Brain microvascular endothelial cell (primary cell): ENCODE measurements at regions not wholly inside any gene's neighbourhood (a gene's known extent, or its start where the extent isn't known, plus 50 kb on each side); places are given as distances from the start of the nearest gene placed in this dataset.

Experiments
- DNase-seq: peaks from one replicate; pipeline ENCODE4 v3.0.0-alpha.2; 2020
- H3K27ac ChIP-seq: fragments of 250-450 bp; sonication (Bioruptor Pico); 2 replicates; pipeline ENCODE4 v1.5.1; 2020; ENCODE audit warnings: mild to moderate bottlenecking, moderate library complexity
- H3K27me3 ChIP-seq: fragments of 250-450 bp; sonication (Bioruptor Pico); replicated peaks from 2 replicates; pipeline ENCODE4 v1.5.1; 2020; ENCODE audit warnings: mild to moderate bottlenecking
- H3K36me3 ChIP-seq: fragments of 250-450 bp; sonication (Bioruptor Pico); replicated peaks from 2 replicates; pipeline ENCODE4 v1.5.1; 2020; ENCODE audit warnings: mild to moderate bottlenecking
- H3K4me3 ChIP-seq: 2 replicates; pipeline ENCODE4 v1.5.1; 2011; ENCODE audit warnings: low read depth, mild to moderate bottlenecking, control low read depth, low read length, moderate library complexity
- CTCF ChIP-seq: IDR thresholded peaks from 2 replicates; pipeline ENCODE4 v1.5.1; 2011; ENCODE audit warnings: low read depth, mild to moderate bottlenecking, moderate library complexity, low read length, control low read depth, inconsistent platforms; ENCODE audit errors: missing control alignments
- in situ Hi-C: cut with HindIII; loops from 2 replicates; pipeline ENCODE4 v1.10.0; 2017; ENCODE audit warnings: low sequenced_read_pairs, low pct_ligation_motif_present

DNA sequence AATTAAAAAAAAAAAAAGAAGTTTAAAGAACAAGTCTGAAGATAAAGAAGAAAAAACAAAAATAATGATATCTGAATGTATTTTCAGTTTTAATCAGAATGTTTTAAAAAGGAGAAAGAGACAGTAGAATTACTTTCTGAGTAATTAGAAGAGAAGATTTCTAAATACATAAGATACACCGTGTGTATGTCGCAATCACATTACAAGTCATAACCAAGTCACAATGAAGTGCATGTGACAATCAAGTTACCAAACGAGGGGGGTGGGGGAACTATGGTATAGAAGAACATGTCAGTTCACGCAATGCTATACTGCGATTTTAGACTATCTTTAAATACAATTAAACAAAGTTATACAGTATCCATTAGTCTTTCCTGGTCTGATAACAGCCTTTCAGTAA is 1464.1 kb upstream of the FLRT2 start:
- no peaks in the 10 kb centered on the region for H3K27me3 ChIP-seq
- H3K36me3 ChIP-seq = no peaks in the 10 kb centered on the region
- no peak for TF ChIP-seq CTCF
- H3K27ac ChIP-seq = no peak overlapping the region
- in situ Hi-C loops = no loop called here
- DNase-seq = no peak
- H3K4me3 ChIP-seq = no peak overlapping the region

DNA sequence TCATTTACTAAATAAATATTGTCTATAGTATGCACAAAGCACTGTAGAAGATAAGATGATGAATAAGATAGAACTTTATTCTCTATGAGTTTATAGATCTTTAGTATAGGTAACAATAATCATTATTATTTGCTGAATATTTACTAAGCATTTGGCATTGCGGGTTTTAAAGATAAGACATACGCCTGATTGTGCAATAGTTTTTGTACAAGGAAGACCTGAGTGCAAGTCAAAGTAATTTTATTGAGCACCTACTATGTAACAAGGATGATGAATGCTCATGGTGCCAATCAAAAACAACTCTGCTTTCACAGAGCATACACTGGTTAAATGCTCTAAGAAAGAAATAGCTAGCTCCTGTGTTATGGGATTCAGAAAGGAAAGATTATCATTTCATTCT is 1461.7 kb upstream of the FLRT2 start:
- in situ Hi-C loops = no loop called here
- TF ChIP-seq CTCF = no peak
- H3K27me3 ChIP-seq = no peaks in the 10 kb centered on the region
- no peaks in the 10 kb centered on the region for H3K36me3 ChIP-seq
- H3K4me3 ChIP-seq = no peak overlapping the region
- H3K27ac ChIP-seq = no peak overlapping the region
- DNase-seq = no peak

GRCh38 chr14:84071061-84071460 is 1458.9 kb upstream of the FLRT2 start:
- in situ Hi-C loops = no loop called here
- Histone ChIP-seq H3K27ac (no peak overlapping the region), H3K27me3 (no peaks in the 10 kb centered on the region)

GRCh38 chr14:84074626-84075025 is 1455.3 kb upstream of the FLRT2 start:
- in situ Hi-C loops = no loop called here
- no peak overlapping the region for H3K4me3 ChIP-seq
- no peak for TF ChIP-seq CTCF
- H3K27me3 ChIP-seq = no peaks in the 10 kb centered on the region
- H3K27ac ChIP-seq = no peak overlapping the region
- no peak for DNase-seq
- H3K36me3 ChIP-seq = no peaks in the 10 kb centered on the region

More at GRCh38 chr14:84071061-84071460, 1458.9 kb upstream of the FLRT2 start:
- Histone ChIP-seq H3K36me3 (no peaks in the 10 kb centered on the region), H3K4me3 (no peak overlapping the region)
- no peak for DNase-seq
- TF ChIP-seq CTCF = no peak

- no peak for DNase-seq
- Histone ChIP-seq H3K36me3 (no peaks in the 10 kb centered on the region), H3K4me3 (no peak overlapping the region), H3K27ac (no peak overlapping the region), H3K27me3 (no peaks in the 10 kb centered on the region)
- in situ Hi-C loops = no loop called here
- no peak for TF ChIP-seq CTCF
Measured at GRCh38 chr14:84080944-84081343, 1449.0 kb upstream of the FLRT2 start.

- no peak overlapping the region for H3K4me3 ChIP-seq
- no peaks in the 10 kb centered on the region for H3K27me3 ChIP-seq
- no peak overlapping the region for H3K27ac ChIP-seq
- no peak for TF ChIP-seq CTCF
- DNase-seq = no peak
- H3K36me3 ChIP-seq = no peaks in the 10 kb centered on the region
- in situ Hi-C loops = no loop called here
Measured at GRCh38 chr14:84084056-84084630, 1445.8 kb upstream of the FLRT2 start.
